ENCODE measurements at regions not wholly inside any gene's neighbourhood (a gene's known extent, or its start where the extent isn't known, plus 50 kb on each side); places are given as distances from the start of the nearest gene placed in this dataset.

- CTCF ChIA-PET, result interaction anchor here (1.0 to 3.8 kb wide), 15 partner anchors 9 to 792 kb away, joined by 3 to 16 read pairs (median 4); no protein-coding TSS in a partner anchor
- Histone ChIP-seq H3K9me3 (ENCODE audit: control extremely low read depth in 1 of 5, control insufficient read depth in 4 of 5, insufficient read depth in 2 of 5, low read depth in 1 of 5, low read length in 4 of 5) (no peaks in the 10 kb centered on the region), H3K27ac (ENCODE audit: insufficient read depth in 1 of 2, low read depth in 1 of 2, low read length in 2 of 2, poor library complexity in 1 of 2, severe bottlenecking in 2 of 2) (no peak overlapping the region), H3K36me3 (ENCODE audit: control insufficient read depth in 4 of 4, insufficient read depth in 4 of 4, low read length in 3 of 4) (no peaks in the 10 kb centered on the region), H3K4me3 (ENCODE audit: control insufficient read depth in 1 of 7, extremely low read depth in 1 of 7, insufficient read depth in 4 of 7, low read depth in 2 of 7, low read length in 6 of 7) (no peak overlapping the region), H3K27me3 (replicated peaks in 2 of 5; ENCODE audit: control insufficient read depth in 4 of 5, insufficient read depth in 5 of 5, low read length in 4 of 5) (peaks cover 0 to 2% (median 0%) of the 10 kb centered on the region in 5 experiments), H3K4me1 (ENCODE audit: control extremely low read depth in 1 of 4, control insufficient read depth in 4 of 4, insufficient read depth in 4 of 4, low read length in 3 of 4) (no peaks in the 10 kb centered on the region)
- DNase-seq, result no peak
- WGBS (ENCODE audit: insufficient coverage), result 66% methylated on average over 4 of the region's 5 CpGs
- POLR2A ChIA-PET, result interaction anchor here (0.9 kb wide), 1 partner anchor 121 kb away, joined by 3 read pairs; no protein-coding TSS in a partner anchor
Measured at GRCh38 chr4:53805291-53805690, 214.0 kb upstream of the LNX1 start.

GRCh38 chr4:53804719-53805118 is 213.4 kb upstream of the LNX1 start:
- POLR2A ChIA-PET, result interaction anchor here (0.9 kb wide), 1 partner anchor 121 kb away, joined by 3 read pairs; no protein-coding TSS in a partner anchor
- CTCF ChIA-PET, result interaction anchor here (1.0 to 3.8 kb wide), 19 partner anchors 9 to 792 kb away, joined by 3 to 16 read pairs (median 4); no protein-coding TSS in a partner anchor

DNA sequence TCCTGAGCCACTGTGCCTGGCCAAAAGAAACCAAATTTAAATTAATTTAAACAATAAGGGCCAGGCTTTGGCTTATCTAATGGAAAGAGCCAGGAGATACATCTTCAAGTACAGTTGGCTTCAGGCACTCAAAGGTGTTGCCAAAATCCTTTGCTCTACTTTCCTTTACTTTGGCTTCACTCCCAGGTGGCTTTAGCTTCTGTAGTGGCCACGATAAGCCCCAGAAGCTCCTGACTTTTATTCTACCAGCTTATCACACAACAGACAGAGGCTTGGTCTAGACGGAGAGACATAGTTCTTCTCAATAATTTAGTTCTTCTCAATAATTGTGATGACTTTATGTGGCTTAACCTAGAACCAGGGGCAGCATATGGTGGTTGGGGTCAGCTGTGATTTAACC is 211.2 kb upstream of the LNX1 start:
- no CpG with 5 or more reads among the region's 2 CpGs for WGBS (ENCODE audit: insufficient coverage)
- CTCF ChIA-PET, result interaction anchor here (2.0 to 3.8 kb wide), 4 partner anchors 96 to 787 kb away, joined by 5 to 16 read pairs (median 9); no protein-coding TSS in a partner anchor

More at GRCh38 chr4:53804719-53805118, 213.4 kb upstream of the LNX1 start:
- Histone ChIP-seq H3K4me1 (ENCODE audit: control extremely low read depth in 1 of 4, control insufficient read depth in 4 of 4, insufficient read depth in 4 of 4, low read length in 3 of 4) (no peaks in the 10 kb centered on the region), H3K9me3 (ENCODE audit: control extremely low read depth in 1 of 5, control insufficient read depth in 4 of 5, insufficient read depth in 2 of 5, low read depth in 1 of 5, low read length in 4 of 5) (no peaks in the 10 kb centered on the region), H3K27me3 (replicated peaks in 2 of 5; ENCODE audit: control insufficient read depth in 4 of 5, insufficient read depth in 5 of 5, low read length in 4 of 5) (peaks cover 0 to 2% (median 0%) of the 10 kb centered on the region in 5 experiments), H3K4me3 (ENCODE audit: control insufficient read depth in 1 of 7, extremely low read depth in 1 of 7, insufficient read depth in 4 of 7, low read depth in 2 of 7, low read length in 6 of 7) (no peak overlapping the region), H3K36me3 (ENCODE audit: control insufficient read depth in 4 of 4, insufficient read depth in 4 of 4, low read length in 3 of 4) (no peaks in the 10 kb centered on the region), H3K27ac (ENCODE audit: insufficient read depth in 1 of 2, low read depth in 1 of 2, low read length in 2 of 2, poor library complexity in 1 of 2, severe bottlenecking in 2 of 2) (no peak overlapping the region)
- peak; percentile 49 to 81 (median 69) for DNase-seq
- WGBS (ENCODE audit: insufficient coverage), result 100% methylated on average over 2 of the region's 2 CpGs

DNA sequence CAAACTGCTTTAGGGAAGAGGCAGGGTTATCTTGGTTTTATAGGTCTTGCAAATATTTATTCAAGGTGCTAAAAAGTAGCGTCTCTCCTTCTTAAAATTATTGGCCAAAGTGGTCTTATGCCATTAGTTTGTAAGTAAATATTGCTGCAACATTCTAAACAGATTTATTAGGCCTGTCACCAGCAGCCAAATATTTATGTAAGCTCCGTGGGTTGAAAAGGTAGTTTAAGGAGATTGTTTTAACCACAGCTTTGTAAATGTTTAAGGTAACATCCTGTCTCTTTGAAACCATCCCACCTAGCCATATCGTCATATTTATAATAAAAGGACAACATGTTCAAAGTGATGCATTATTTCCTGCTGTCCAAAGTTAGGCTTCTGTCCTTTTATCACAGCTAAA is 210.1 kb upstream of the LNX1 start:
- H3K36me3 ChIP-seq (ENCODE audit: control insufficient read depth in 4 of 4, insufficient read depth in 4 of 4, low read length in 3 of 4), result no peaks in the 10 kb centered on the region
- no peak overlapping the region for H3K4me3 ChIP-seq (ENCODE audit: control insufficient read depth in 1 of 7, extremely low read depth in 1 of 7, insufficient read depth in 4 of 7, low read depth in 2 of 7, low read length in 6 of 7)
- no peaks in the 10 kb centered on the region for H3K4me1 ChIP-seq (ENCODE audit: control extremely low read depth in 1 of 4, control insufficient read depth in 4 of 4, insufficient read depth in 4 of 4, low read length in 3 of 4)
- WGBS (ENCODE audit: insufficient coverage), result no CpG with 5 or more reads among the region's 3 CpGs
- no peak for DNase-seq
- POLR2A ChIA-PET, result no interaction called here
- H3K27me3 ChIP-seq (replicated peaks in 2 of 5; ENCODE audit: control insufficient read depth in 4 of 5, insufficient read depth in 5 of 5, low read length in 4 of 5), result peaks cover 0 to under 1% (median 0%) of the 10 kb centered on the region in 5 experiments
- CTCF ChIA-PET, result interaction anchor here (2.0 kb wide), 1 partner anchor 95 kb away, joined by 5 read pairs; no protein-coding TSS in a partner anchor
- H3K9me3 ChIP-seq (ENCODE audit: control extremely low read depth in 1 of 5, control insufficient read depth in 4 of 5, insufficient read depth in 2 of 5, low read depth in 1 of 5, low read length in 4 of 5), result no peaks in the 10 kb centered on the region
- H3K27ac ChIP-seq (ENCODE audit: insufficient read depth in 1 of 2, low read depth in 1 of 2, low read length in 2 of 2, poor library complexity in 1 of 2, severe bottlenecking in 2 of 2), result no peak overlapping the region

More for the DNA sequence above, 211.2 kb upstream of the LNX1 start:
- Histone ChIP-seq H3K36me3 (ENCODE audit: control insufficient read depth in 4 of 4, insufficient read depth in 4 of 4, low read length in 3 of 4) (no peaks in the 10 kb centered on the region), H3K9me3 (ENCODE audit: control extremely low read depth in 1 of 5, control insufficient read depth in 4 of 5, insufficient read depth in 2 of 5, low read depth in 1 of 5, low read length in 4 of 5) (no peaks in the 10 kb centered on the region), H3K4me1 (ENCODE audit: control extremely low read depth in 1 of 4, control insufficient read depth in 4 of 4, insufficient read depth in 4 of 4, low read length in 3 of 4) (no peaks in the 10 kb centered on the region), H3K27me3 (replicated peaks in 2 of 5; ENCODE audit: control insufficient read depth in 4 of 5, insufficient read depth in 5 of 5, low read length in 4 of 5) (peaks cover 0 to 2% (median 0%) of the 10 kb centered on the region in 5 experiments), H3K4me3 (ENCODE audit: control insufficient read depth in 1 of 7, extremely low read depth in 1 of 7, insufficient read depth in 4 of 7, low read depth in 2 of 7, low read length in 6 of 7) (no peak overlapping the region), H3K27ac (ENCODE audit: insufficient read depth in 1 of 2, low read depth in 1 of 2, low read length in 2 of 2, poor library complexity in 1 of 2, severe bottlenecking in 2 of 2) (no peak overlapping the region)
- no peak for DNase-seq
- POLR2A ChIA-PET, result no interaction called here

DNA sequence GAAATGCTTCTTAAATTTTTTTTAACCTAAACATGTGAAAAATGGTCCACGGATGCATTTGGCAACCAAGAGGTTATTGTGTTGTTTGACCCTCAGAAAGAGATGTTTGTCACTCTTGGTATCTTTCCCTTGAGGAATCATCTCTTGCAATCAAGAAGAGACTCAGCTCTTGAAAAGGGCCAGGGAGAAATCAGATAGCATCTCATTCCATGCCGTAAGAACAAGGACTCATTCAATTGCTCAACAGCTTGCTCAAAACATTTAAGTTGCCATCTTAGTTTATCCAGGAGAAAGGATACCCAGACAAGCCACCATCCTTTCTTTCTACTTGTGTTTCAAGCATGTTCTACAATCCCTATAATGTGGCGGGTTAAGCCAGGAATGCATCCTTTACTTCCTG is 209.5 kb upstream of the LNX1 start:
- WGBS (ENCODE audit: insufficient coverage), result 95% methylated on average over 3 of the region's 3 CpGs
- POLR2A ChIA-PET, result no interaction called here
- CTCF ChIA-PET, result interaction anchor here (2.0 kb wide), 1 partner anchor 94 kb away, joined by 5 read pairs; no protein-coding TSS in a partner anchor

DNA sequence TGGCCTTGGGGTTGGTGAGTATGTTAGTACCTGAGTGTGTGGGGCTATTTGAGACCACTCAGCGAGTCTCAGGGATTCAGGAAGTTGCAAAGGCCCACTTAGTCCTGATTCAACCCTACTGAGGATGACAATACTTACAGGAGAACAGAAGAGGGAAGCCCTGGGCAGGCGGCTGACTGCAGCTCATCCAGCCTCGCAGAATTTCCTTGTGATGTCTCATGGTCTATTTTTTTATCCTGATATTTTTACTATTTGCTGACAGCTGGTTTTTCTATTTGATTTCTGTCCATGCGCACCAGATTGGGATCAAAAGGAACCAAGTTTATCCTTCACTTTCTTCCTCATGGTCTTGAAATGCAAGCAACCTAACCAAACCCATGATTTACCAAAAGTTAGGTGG is 201.8 kb upstream of the LNX1 start:
- CTCF ChIA-PET, result no interaction called here
- 89% methylated on average over 1 of the region's 4 CpGs for WGBS (ENCODE audit: insufficient coverage)
- no peak overlapping the region for H3K27ac ChIP-seq (ENCODE audit: insufficient read depth in 1 of 2, low read depth in 1 of 2, low read length in 2 of 2, poor library complexity in 1 of 2, severe bottlenecking in 2 of 2)
- H3K4me1 ChIP-seq (ENCODE audit: control extremely low read depth in 1 of 4, control insufficient read depth in 4 of 4, insufficient read depth in 4 of 4, low read length in 3 of 4), result no peaks in the 10 kb centered on the region
- POLR2A ChIA-PET, result no interaction called here
- no peak for DNase-seq
- no peaks in the 10 kb centered on the region for H3K36me3 ChIP-seq (ENCODE audit: control insufficient read depth in 4 of 4, insufficient read depth in 4 of 4, low read length in 3 of 4)
- no peaks in the 10 kb centered on the region for H3K9me3 ChIP-seq (ENCODE audit: control extremely low read depth in 1 of 5, control insufficient read depth in 4 of 5, insufficient read depth in 2 of 5, low read depth in 1 of 5, low read length in 4 of 5)
- H3K4me3 ChIP-seq (ENCODE audit: control insufficient read depth in 1 of 7, extremely low read depth in 1 of 7, insufficient read depth in 4 of 7, low read depth in 2 of 7, low read length in 6 of 7), result no peak overlapping the region
- no peaks in the 10 kb centered on the region for H3K27me3 ChIP-seq (replicated peaks in 2 of 5; ENCODE audit: control insufficient read depth in 4 of 5, insufficient read depth in 5 of 5, low read length in 4 of 5)

More for the DNA sequence above, 209.5 kb upstream of the LNX1 start:
- no peaks in the 10 kb centered on the region for H3K36me3 ChIP-seq (ENCODE audit: control insufficient read depth in 4 of 4, insufficient read depth in 4 of 4, low read length in 3 of 4)
- no peaks in the 10 kb centered on the region for H3K27me3 ChIP-seq (replicated peaks in 2 of 5; ENCODE audit: control insufficient read depth in 4 of 5, insufficient read depth in 5 of 5, low read length in 4 of 5)
- no peak overlapping the region for H3K27ac ChIP-seq (ENCODE audit: insufficient read depth in 1 of 2, low read depth in 1 of 2, low read length in 2 of 2, poor library complexity in 1 of 2, severe bottlenecking in 2 of 2)
- no peaks in the 10 kb centered on the region for H3K4me1 ChIP-seq (ENCODE audit: control extremely low read depth in 1 of 4, control insufficient read depth in 4 of 4, insufficient read depth in 4 of 4, low read length in 3 of 4)
- DNase-seq, result no peak
- H3K4me3 ChIP-seq (ENCODE audit: control insufficient read depth in 1 of 7, extremely low read depth in 1 of 7, insufficient read depth in 4 of 7, low read depth in 2 of 7, low read length in 6 of 7), result no peak overlapping the region
- no peaks in the 10 kb centered on the region for H3K9me3 ChIP-seq (ENCODE audit: control extremely low read depth in 1 of 5, control insufficient read depth in 4 of 5, insufficient read depth in 2 of 5, low read depth in 1 of 5, low read length in 4 of 5)

DNA sequence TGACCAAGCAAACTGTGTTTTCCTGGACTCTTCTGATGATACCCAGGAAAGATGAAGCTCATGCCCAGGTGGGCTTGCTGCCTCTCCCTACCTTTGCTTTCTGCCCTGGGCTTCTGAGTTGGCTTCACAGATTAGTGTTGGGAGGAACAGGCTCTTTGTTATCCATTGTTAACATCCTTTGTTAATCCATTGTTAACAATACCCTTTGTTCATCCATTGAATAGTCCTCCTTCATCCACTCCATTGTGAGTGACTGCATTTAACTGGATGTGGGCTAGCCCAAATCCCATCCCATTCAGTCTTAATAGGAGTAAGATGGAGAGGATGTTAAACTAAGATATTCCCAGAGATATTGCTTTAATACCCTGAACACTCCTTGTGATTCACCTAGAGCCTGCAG is 199.0 kb upstream of the LNX1 start:
- ChIA-PET CTCF (no interaction called here), POLR2A (no interaction called here)
- peaks cover 0 to 1% (median 0%) of the 10 kb centered on the region in 5 experiments for H3K27me3 ChIP-seq (replicated peaks in 2 of 5; ENCODE audit: control insufficient read depth in 4 of 5, insufficient read depth in 5 of 5, low read length in 4 of 5)
- no peak overlapping the region for H3K27ac ChIP-seq (ENCODE audit: insufficient read depth in 1 of 2, low read depth in 1 of 2, low read length in 2 of 2, poor library complexity in 1 of 2, severe bottlenecking in 2 of 2)
- no peaks in the 10 kb centered on the region for H3K9me3 ChIP-seq (ENCODE audit: control extremely low read depth in 1 of 5, control insufficient read depth in 4 of 5, insufficient read depth in 2 of 5, low read depth in 1 of 5, low read length in 4 of 5)
- no peaks in the 10 kb centered on the region for H3K4me1 ChIP-seq (ENCODE audit: control extremely low read depth in 1 of 4, control insufficient read depth in 4 of 4, insufficient read depth in 4 of 4, low read length in 3 of 4)
- H3K4me3 ChIP-seq (ENCODE audit: control insufficient read depth in 1 of 7, extremely low read depth in 1 of 7, insufficient read depth in 4 of 7, low read depth in 2 of 7, low read length in 6 of 7), result no peak overlapping the region
- no peak for DNase-seq
- no peaks in the 10 kb centered on the region for H3K36me3 ChIP-seq (ENCODE audit: control insufficient read depth in 4 of 4, insufficient read depth in 4 of 4, low read length in 3 of 4)

All from common myeloid progenitor, CD34-positive (primary cell).